HG03469 (cell line): ENCODE measurements at regions not wholly inside any gene's neighbourhood (a gene's known extent, or its start where the extent isn't known, plus 50 kb on each side); places are given as distances from the start of the nearest gene placed in this dataset.
"Not testable (repeated sequence)": the region's sequence is repeated elsewhere in the genome, so short reads cannot be mapped to it uniquely, and the experiment has no call there.

ENCODE experiments used
- ATAC-seq: cut with Tn5 transposase; IDR thresholded peaks from one replicate; pipeline ENCODE4 v1.9.1; 2021; ENCODE audit warnings: mild to moderate bottlenecking, moderate library complexity, moderate number of reproducible peaks; ENCODE audit not compliant: unreplicated experiment

GRCh38 chrX:131595120-131595519, 51.2 kb downstream of the OR13H1 start:
- no peak for ATAC-seq

- no peak for ATAC-seq
Observed at GRCh38 chrX:131607792-131608369, 64.0 kb downstream of the OR13H1 start.

GRCh38 chrX:131609480-131609879, 65.6 kb downstream of the OR13H1 start:
- no peak for ATAC-seq

GRCh38 chrX:131613260-131613659, 69.4 kb downstream of the OR13H1 start:
- no peak for ATAC-seq

- ATAC-seq, result no peak
Observed at GRCh38 chrX:131614241-131614640, 70.4 kb downstream of the OR13H1 start.

GRCh38 chrX:131617182-131617581, 73.3 kb downstream of the OR13H1 start:
- ATAC-seq, result no peak

GRCh38 chrX:131621650-131622049, 77.8 kb downstream of the OR13H1 start:
- no peak for ATAC-seq

GRCh38 chrX:131626681-131627296, 82.9 kb downstream of the OR13H1 start:
- no peak for ATAC-seq

GRCh38 chrX:131630534-131630933, 86.7 kb downstream of the OR13H1 start:
- no peak for ATAC-seq

GRCh38 chrX:131633285-131633917, 89.5 kb downstream of the OR13H1 start:
- no peak for ATAC-seq

GRCh38 chrX:131634900-131635299, 91.0 kb downstream of the OR13H1 start:
- ATAC-seq, result no peak

GRCh38 chrX:131646106-131646505, 102.2 kb downstream of the OR13H1 start:
- no peak for ATAC-seq

GRCh38 chrX:131649741-131650140, 105.9 kb downstream of the OR13H1 start:
- ATAC-seq, result no peak

- ATAC-seq, result no peak
Observed at GRCh38 chrX:131650637-131651410, 107.0 kb downstream of the OR13H1 start.

GRCh38 chrX:131663726-131664125, 119.9 kb downstream of the OR13H1 start:
- not testable (repeated sequence) for ATAC-seq

- ATAC-seq, result no peak
Observed at GRCh38 chrX:131671735-131672134, 127.9 kb downstream of the OR13H1 start.

GRCh38 chrX:131675596-131676194, 131.8 kb downstream of the OR13H1 start:
- peak; percentile 72 for ATAC-seq

- ATAC-seq, result peak; percentile 44
Observed at GRCh38 chrX:131677655-131678628, 134.1 kb downstream of the OR13H1 start.

- ATAC-seq, result not testable (repeated sequence)
Observed at GRCh38 chrX:131682735-131683134, 138.9 kb downstream of the OR13H1 start.

- ATAC-seq, result no peak
Observed at GRCh38 chrX:131693359-131693758, 149.5 kb downstream of the OR13H1 start.
